ENCODE measurements at regions not wholly inside any gene's neighbourhood (a gene's known extent, or its start where the extent isn't known, plus 50 kb on each side); places are given as distances from the start of the nearest gene placed in this dataset.
"Not testable (repeated sequence)": the region's sequence is repeated elsewhere in the genome, so short reads cannot be mapped to it uniquely, and the experiment has no call there.

- DNase-seq = no peak
- in situ Hi-C loops (cut with HindIII; ENCODE audit: low pct_ligation_motif_present, low pct_unique_long_range_greater_than_20kb, low sequenced_read_pairs) = no loop called here
These were observed 2304.0 kb downstream of the ARAP2 start for GRCh38 chr4:33940281-33940680.

GRCh38 chr4:33941854-33942253 lies 2302.5 kb downstream of the ARAP2 start:
- in situ Hi-C loops (cut with HindIII; ENCODE audit: low pct_ligation_motif_present, low pct_unique_long_range_greater_than_20kb, low sequenced_read_pairs) = no loop called here
- no peak for DNase-seq

GRCh38 chr4:33948921-33949320 lies 2295.4 kb downstream of the ARAP2 start:
- no peak for DNase-seq
- in situ Hi-C loops (cut with HindIII; ENCODE audit: low pct_ligation_motif_present, low pct_unique_long_range_greater_than_20kb, low sequenced_read_pairs) = no loop called here

- in situ Hi-C loops (cut with HindIII; ENCODE audit: low pct_ligation_motif_present, low pct_unique_long_range_greater_than_20kb, low sequenced_read_pairs); DNase-seq: not testable (repeated sequence)
These were observed 2290.5 kb downstream of the ARAP2 start for GRCh38 chr4:33953848-33954247.

- in situ Hi-C loops (cut with HindIII; ENCODE audit: low pct_ligation_motif_present, low pct_unique_long_range_greater_than_20kb, low sequenced_read_pairs) = no loop called here
These were observed 2289.6 kb downstream of the ARAP2 start for GRCh38 chr4:33954759-33955158.

GRCh38 chr4:33959519-33959918 lies 2284.8 kb downstream of the ARAP2 start:
- in situ Hi-C loops (cut with HindIII; ENCODE audit: low pct_ligation_motif_present, low pct_unique_long_range_greater_than_20kb, low sequenced_read_pairs) = no loop called here
- no peak for DNase-seq

More at GRCh38 chr4:33954759-33955158, 2289.6 kb downstream of the ARAP2 start:
- no peak for DNase-seq

- DNase-seq = no peak
- in situ Hi-C loops (cut with HindIII; ENCODE audit: low pct_ligation_motif_present, low pct_unique_long_range_greater_than_20kb, low sequenced_read_pairs) = no loop called here
These were observed 2282.6 kb downstream of the ARAP2 start for GRCh38 chr4:33961761-33962160.

- DNase-seq = no peak
- in situ Hi-C loops (cut with HindIII; ENCODE audit: low pct_ligation_motif_present, low pct_unique_long_range_greater_than_20kb, low sequenced_read_pairs) = no loop called here
These were observed 2277.5 kb downstream of the ARAP2 start for GRCh38 chr4:33966808-33967207.

- in situ Hi-C loops (cut with HindIII; ENCODE audit: low pct_ligation_motif_present, low pct_unique_long_range_greater_than_20kb, low sequenced_read_pairs) = no loop called here
- no peak for DNase-seq
These were observed 2270.0 kb downstream of the ARAP2 start for GRCh38 chr4:33974270-33974669.

GRCh38 chr4:33975995-33976394 lies 2268.3 kb downstream of the ARAP2 start:
- in situ Hi-C loops (cut with HindIII; ENCODE audit: low pct_ligation_motif_present, low pct_unique_long_range_greater_than_20kb, low sequenced_read_pairs) = no loop called here
- DNase-seq = no peak

- in situ Hi-C loops (cut with HindIII; ENCODE audit: low pct_ligation_motif_present, low pct_unique_long_range_greater_than_20kb, low sequenced_read_pairs); DNase-seq: not testable (repeated sequence)
These were observed 2264.5 kb downstream of the ARAP2 start for GRCh38 chr4:33979781-33980180.

- in situ Hi-C loops (cut with HindIII; ENCODE audit: low pct_ligation_motif_present, low pct_unique_long_range_greater_than_20kb, low sequenced_read_pairs) = no loop called here
These were observed 2264.0 kb downstream of the ARAP2 start for GRCh38 chr4:33980361-33980760.

GRCh38 chr4:33989820-33990443 lies 2254.4 kb downstream of the ARAP2 start:
- in situ Hi-C loops (cut with HindIII; ENCODE audit: low pct_ligation_motif_present, low pct_unique_long_range_greater_than_20kb, low sequenced_read_pairs) = no loop called here
- DNase-seq = no peak

More at GRCh38 chr4:33980361-33980760, 2264.0 kb downstream of the ARAP2 start:
- DNase-seq = no peak

GRCh38 chr4:33996075-33996718 lies 2248.1 kb downstream of the ARAP2 start:
- no peak for DNase-seq
- in situ Hi-C loops (cut with HindIII; ENCODE audit: low pct_ligation_motif_present, low pct_unique_long_range_greater_than_20kb, low sequenced_read_pairs) = no loop called here

- in situ Hi-C loops (cut with HindIII; ENCODE audit: low pct_ligation_motif_present, low pct_unique_long_range_greater_than_20kb, low sequenced_read_pairs) = no loop called here
- DNase-seq = no peak
These were observed 2246.0 kb downstream of the ARAP2 start for GRCh38 chr4:33998291-33998690.

GRCh38 chr4:34000356-34000755 lies 2244.0 kb downstream of the ARAP2 start:
- in situ Hi-C loops (cut with HindIII; ENCODE audit: low pct_ligation_motif_present, low pct_unique_long_range_greater_than_20kb, low sequenced_read_pairs) = no loop called here
- no peak for DNase-seq

GRCh38 chr4:34006540-34006939 lies 2237.8 kb downstream of the ARAP2 start:
- in situ Hi-C loops (cut with HindIII; ENCODE audit: low pct_ligation_motif_present, low pct_unique_long_range_greater_than_20kb, low sequenced_read_pairs); DNase-seq: not testable (repeated sequence)

GRCh38 chr4:34009951-34010350 lies 2234.4 kb downstream of the ARAP2 start:
- in situ Hi-C loops (cut with HindIII; ENCODE audit: low pct_ligation_motif_present, low pct_unique_long_range_greater_than_20kb, low sequenced_read_pairs) = no loop called here
- no peak for DNase-seq

GRCh38 chr4:34010751-34011519 lies 2233.4 kb downstream of the ARAP2 start:
- in situ Hi-C loops (cut with HindIII; ENCODE audit: low pct_ligation_motif_present, low pct_unique_long_range_greater_than_20kb, low sequenced_read_pairs) = no loop called here
- no peak for DNase-seq

GRCh38 chr4:34035225-34035624 lies 2209.1 kb downstream of the ARAP2 start:
- in situ Hi-C loops (cut with HindIII; ENCODE audit: low pct_ligation_motif_present, low pct_unique_long_range_greater_than_20kb, low sequenced_read_pairs) = no loop called here
- no peak for DNase-seq
